GM19372 (cell line): ENCODE measurements at regions not wholly inside any gene's neighbourhood (a gene's known extent, or its start where the extent isn't known, plus 50 kb on each side); places are given as distances from the start of the nearest gene placed in this dataset.
"Not testable (repeated sequence)": the region's sequence is repeated elsewhere in the genome, so short reads cannot be mapped to it uniquely, and the experiment has no call there.

ENCODE experiments used
- ATAC-seq: cut with Tn5 transposase; IDR thresholded peaks from one replicate; pipeline ENCODE4 v1.9.1; 2021; ENCODE audit warnings: mild to moderate bottlenecking, low read depth, moderate library complexity; ENCODE audit not compliant: unreplicated experiment

- ATAC-seq: no peak
These were observed 487.4 kb upstream of the IRAK1BP1 start for GRCh38 chr6:78379982-78380381.

GRCh38 chr6:78380541-78380940 lies 486.8 kb upstream of the IRAK1BP1 start:
- no peak for ATAC-seq

- ATAC-seq: no peak
These were observed 483.4 kb upstream of the IRAK1BP1 start for GRCh38 chr6:78383968-78384367.

- ATAC-seq: not testable (repeated sequence)
These were observed 480.5 kb upstream of the IRAK1BP1 start for GRCh38 chr6:78386854-78387253.

GRCh38 chr6:78390066-78390465 lies 477.3 kb upstream of the IRAK1BP1 start:
- ATAC-seq: no peak

GRCh38 chr6:78397499-78397898 lies 469.9 kb upstream of the IRAK1BP1 start:
- ATAC-seq: no peak

- ATAC-seq: no peak
These were observed 469.1 kb upstream of the IRAK1BP1 start for GRCh38 chr6:78398292-78398691.

- ATAC-seq: no peak
These were observed 467.3 kb upstream of the IRAK1BP1 start for GRCh38 chr6:78400076-78400475.

GRCh38 chr6:78427386-78427785 lies 440.0 kb upstream of the IRAK1BP1 start:
- no peak for ATAC-seq

GRCh38 chr6:78430521-78430920 lies 436.8 kb upstream of the IRAK1BP1 start:
- no peak for ATAC-seq

- no peak for ATAC-seq
These were observed 431.7 kb upstream of the IRAK1BP1 start for GRCh38 chr6:78435671-78436070.

- ATAC-seq: peak; percentile 61
These were observed 431.0 kb upstream of the IRAK1BP1 start for GRCh38 chr6:78436335-78436734.

GRCh38 chr6:78438135-78438534 lies 429.2 kb upstream of the IRAK1BP1 start:
- no peak for ATAC-seq

- ATAC-seq: no peak
These were observed 406.6 kb upstream of the IRAK1BP1 start for GRCh38 chr6:78460711-78461110.

GRCh38 chr6:78462728-78463127 lies 404.6 kb upstream of the IRAK1BP1 start:
- ATAC-seq: no peak

- ATAC-seq: no peak
These were observed 402.2 kb upstream of the IRAK1BP1 start for GRCh38 chr6:78465059-78465634.

GRCh38 chr6:78476561-78476960 lies 390.8 kb upstream of the IRAK1BP1 start:
- ATAC-seq: no peak

- ATAC-seq: no peak
These were observed 384.4 kb upstream of the IRAK1BP1 start for GRCh38 chr6:78482801-78483552.

- ATAC-seq: no peak
These were observed 383.7 kb upstream of the IRAK1BP1 start for GRCh38 chr6:78483553-78484197.

- no peak for ATAC-seq
These were observed 382.9 kb upstream of the IRAK1BP1 start for GRCh38 chr6:78484198-78485064.

- no peak for ATAC-seq
These were observed 379.9 kb upstream of the IRAK1BP1 start for GRCh38 chr6:78487401-78487800.
